GM21360 (cell line): ENCODE measurements at regions not wholly inside any gene's neighbourhood (a gene's known extent, or its start where the extent isn't known, plus 50 kb on each side); places are given as distances from the start of the nearest gene placed in this dataset.

Experiments used
- ATAC-seq: cut with Tn5 transposase; IDR thresholded peaks from one replicate; pipeline ENCODE4 v1.9.1; 2021; ENCODE audit warnings: mild to moderate bottlenecking, moderate library complexity; ENCODE audit not compliant: unreplicated experiment

DNA sequence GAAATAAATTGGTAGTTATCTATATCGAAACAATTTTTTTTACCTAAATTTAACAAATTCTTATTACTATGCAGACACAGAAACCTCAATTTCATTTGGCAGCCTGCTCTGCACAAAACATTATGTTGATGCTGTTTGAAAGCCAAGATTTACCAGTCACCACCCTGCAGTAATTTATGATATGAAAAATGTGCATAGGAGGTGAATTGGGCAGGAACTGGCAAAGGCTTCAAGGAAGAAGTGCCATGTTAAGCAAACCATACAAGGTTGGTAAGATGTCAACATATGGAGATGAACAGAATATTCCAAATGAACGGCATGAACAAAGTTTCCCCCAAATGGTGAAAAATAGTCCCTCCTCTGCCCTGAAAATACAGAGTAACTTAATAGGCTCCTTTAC is 54.2 kb upstream of the TAB2 start:
- ATAC-seq, result no peak

GRCh38 chr6:149264629-149265028 is 52.9 kb upstream of the TAB2 start:
- no peak for ATAC-seq

DNA sequence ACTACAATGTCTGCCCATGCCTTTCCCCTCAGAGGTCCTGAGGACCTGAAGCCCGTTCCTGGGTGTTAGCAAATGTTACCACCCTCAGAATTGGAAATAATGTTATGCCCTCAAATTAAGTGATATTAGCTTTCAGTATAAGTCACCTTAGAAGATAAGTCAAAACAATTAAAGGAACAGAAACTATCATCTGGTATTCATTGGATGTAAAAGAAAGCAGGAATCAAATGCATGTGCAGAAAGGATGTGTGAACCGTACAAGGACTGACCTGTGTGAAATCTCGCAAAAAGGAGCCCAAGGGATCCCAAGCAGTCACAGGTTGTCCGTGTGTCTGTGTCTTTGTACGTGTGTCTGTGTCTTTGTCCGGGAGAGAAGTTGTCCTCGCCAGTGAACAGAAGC is 51.6 kb upstream of the TAB2 start:
- ATAC-seq, result no peak

GRCh38 chr6:149266659-149267058 is 50.9 kb upstream of the TAB2 start:
- ATAC-seq, result peak; percentile 69

DNA sequence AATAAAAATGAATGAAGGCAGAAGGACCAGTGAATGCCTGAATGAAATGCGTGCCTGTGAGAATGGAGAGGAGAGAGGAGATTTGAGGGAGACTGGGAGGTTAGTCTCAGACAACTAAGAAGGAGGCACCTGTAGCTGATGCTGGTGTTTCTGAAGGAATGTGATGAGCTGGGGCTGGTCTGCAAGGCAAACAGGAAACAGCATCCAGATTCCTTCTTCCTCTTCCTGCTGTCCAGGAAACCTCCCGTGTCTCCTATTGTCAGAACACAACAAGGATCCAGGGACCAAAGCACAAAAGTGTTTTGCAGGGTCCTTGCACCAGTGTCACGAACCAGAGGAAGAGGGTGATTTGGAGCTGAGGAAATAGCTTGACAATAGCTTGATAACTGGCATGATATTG is 50.4 kb upstream of the TAB2 start:
- no peak for ATAC-seq

- no peak for ATAC-seq
These were observed 49.9 kb upstream of the TAB2 start for GRCh38 chr6:149267513-149268043.
